ENCODE measurements at regions not wholly inside any gene's neighbourhood (a gene's known extent, or its start where the extent isn't known, plus 50 kb on each side); places are given as distances from the start of the nearest gene placed in this dataset.

DNA sequence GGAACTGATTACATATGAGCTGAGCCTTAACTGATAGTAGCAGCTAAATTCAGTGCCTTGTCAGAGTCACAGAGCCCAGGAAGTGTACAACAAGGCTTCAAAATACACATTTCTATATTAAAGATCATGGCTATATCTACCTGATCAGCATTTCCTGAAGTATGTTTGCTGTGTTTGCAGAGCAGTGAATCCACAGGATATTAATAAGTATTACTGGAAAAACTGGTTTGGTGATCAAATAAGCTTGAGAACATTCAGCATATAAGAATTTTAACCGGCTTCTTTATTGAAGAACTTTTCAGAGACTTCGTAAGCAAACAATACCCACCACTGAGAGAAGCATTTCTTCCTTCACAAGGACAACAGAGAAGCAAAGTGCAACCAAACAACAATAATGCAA is 227.0 kb downstream of the ELAVL2 start:
- Mint-ChIP-seq H3K27me3 (ENCODE audit: low read depth in 2 of 2) (no peaks in the 10 kb centered on the region), H3K9me3 (peaks cover 15 to 22% of the 10 kb centered on the region in 2 donors), H3K27ac (no peak overlapping the region), H3K4me3 (no peak overlapping the region), H3K36me3 (peaks cover 8% of the 10 kb centered on the region), H3K4me1 (no peaks in the 10 kb centered on the region)
- intact Hi-C loops (cut with micrococcal nuclease): no loop called here
- Histone ChIP-seq H3K9me3 (ENCODE audit: control insufficient read depth, insufficient read depth, low read length) (no peaks in the 10 kb centered on the region), H3K4me1 (ENCODE audit: control insufficient read depth, insufficient read depth, low read length) (no peaks in the 10 kb centered on the region), H3K27me3 (ENCODE audit: control insufficient read depth, insufficient read depth, low read length) (no peaks in the 10 kb centered on the region), H3K27ac (ENCODE audit: low read length) (no peak overlapping the region), H3K36me3 (ENCODE audit: control insufficient read depth, insufficient read depth, low read length) (no peaks in the 10 kb centered on the region), H3K4me3 (ENCODE audit: low read length) (no peak overlapping the region)
- 80% methylated on average over 1 of the region's 2 CpGs for WGBS (ENCODE audit: insufficient coverage)
- ATAC-seq: no peak
- DNase-seq: no peak
- TF ChIP-seq CTCF (IDR thresholded peaks at IDR 0.05): no peak

DNA sequence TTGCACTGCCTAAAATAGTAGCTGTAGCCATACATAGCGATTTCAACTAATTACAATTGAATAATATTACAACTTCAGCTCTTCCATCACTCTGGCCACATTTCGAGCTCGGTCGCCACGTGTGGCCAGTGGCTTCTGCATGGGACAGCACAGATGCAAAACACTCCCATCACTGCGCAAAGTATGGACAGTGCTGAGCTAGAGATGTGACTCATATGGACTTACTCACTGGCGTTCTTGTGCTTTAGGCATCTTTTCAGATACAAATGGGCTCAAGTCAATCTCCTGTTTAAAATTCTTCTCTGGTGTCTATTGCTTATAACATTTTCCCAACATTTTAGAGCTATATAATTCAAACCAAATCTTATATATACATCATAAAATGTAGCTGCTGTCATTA is 222.7 kb downstream of the ELAVL2 start:
- no peak for ATAC-seq
- no peaks in the 10 kb centered on the region for H3K27me3 ChIP-seq (ENCODE audit: control insufficient read depth, insufficient read depth, low read length)
- H3K4me3 ChIP-seq (ENCODE audit: low read length): no peak overlapping the region
- no peaks in the 10 kb centered on the region for H3K4me1 ChIP-seq (ENCODE audit: control insufficient read depth, insufficient read depth, low read length)
- 94% methylated on average over 7 of the region's 7 CpGs for WGBS (ENCODE audit: insufficient coverage)
- no peaks in the 10 kb centered on the region for H3K9me3 ChIP-seq (ENCODE audit: control insufficient read depth, insufficient read depth, low read length)
- Mint-ChIP-seq H3K4me3 (no peak overlapping the region), H3K36me3 (no peaks in the 10 kb centered on the region), H3K4me1 (no peaks in the 10 kb centered on the region), H3K27me3 (ENCODE audit: low read depth in 2 of 2) (no peaks in the 10 kb centered on the region), H3K27ac (no peak overlapping the region), H3K9me3 (peaks cover 12 to 13% of the 10 kb centered on the region in 2 donors)
- intact Hi-C loops (cut with micrococcal nuclease): no loop called here
- H3K36me3 ChIP-seq (ENCODE audit: control insufficient read depth, insufficient read depth, low read length): no peaks in the 10 kb centered on the region
- TF ChIP-seq CTCF (IDR thresholded peaks at IDR 0.05): no peak
- H3K27ac ChIP-seq (ENCODE audit: low read length): no peak overlapping the region
- no peak for DNase-seq

DNA sequence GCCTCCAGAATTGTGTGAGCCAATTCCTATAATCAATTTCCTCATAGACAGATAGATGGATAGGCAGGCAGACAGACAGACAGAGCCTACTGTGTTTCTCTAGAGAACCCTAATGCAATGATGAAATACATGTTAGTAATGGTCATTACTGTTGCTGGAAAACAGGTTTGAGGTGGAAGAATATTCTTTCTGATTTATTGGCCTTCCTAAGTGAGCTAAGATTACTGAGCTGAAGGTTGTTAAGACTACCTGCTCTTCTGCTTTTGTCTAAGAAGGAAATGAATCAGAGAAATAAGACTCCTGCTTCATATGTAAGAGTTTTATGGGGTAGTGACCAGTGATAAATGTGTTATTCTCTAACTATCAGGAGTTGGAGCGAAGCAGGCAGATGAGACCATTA is 219.9 kb downstream of the ELAVL2 start:
- WGBS (ENCODE audit: insufficient coverage): 54% methylated on average over 1 of the region's 1 CpG
- Mint-ChIP-seq H3K36me3 (no peaks in the 10 kb centered on the region), H3K4me3 (no peak overlapping the region), H3K27me3 (ENCODE audit: low read depth in 2 of 2) (no peaks in the 10 kb centered on the region), H3K4me1 (no peaks in the 10 kb centered on the region), H3K27ac (no peak overlapping the region), H3K9me3 (peaks cover 10 to 18% of the 10 kb centered on the region in 2 donors)
- Histone ChIP-seq H3K27me3 (ENCODE audit: control insufficient read depth, insufficient read depth, low read length) (no peaks in the 10 kb centered on the region), H3K9me3 (ENCODE audit: control insufficient read depth, insufficient read depth, low read length) (no peaks in the 10 kb centered on the region), H3K4me1 (ENCODE audit: control insufficient read depth, insufficient read depth, low read length) (no peaks in the 10 kb centered on the region), H3K36me3 (ENCODE audit: control insufficient read depth, insufficient read depth, low read length) (no peaks in the 10 kb centered on the region), H3K27ac (ENCODE audit: low read length) (no peak overlapping the region), H3K4me3 (ENCODE audit: low read length) (no peak overlapping the region)
- no peak for TF ChIP-seq CTCF (IDR thresholded peaks at IDR 0.05)
- DNase-seq (no peak), ATAC-seq (no peak)
- intact Hi-C loops (cut with micrococcal nuclease): no loop called here

DNA sequence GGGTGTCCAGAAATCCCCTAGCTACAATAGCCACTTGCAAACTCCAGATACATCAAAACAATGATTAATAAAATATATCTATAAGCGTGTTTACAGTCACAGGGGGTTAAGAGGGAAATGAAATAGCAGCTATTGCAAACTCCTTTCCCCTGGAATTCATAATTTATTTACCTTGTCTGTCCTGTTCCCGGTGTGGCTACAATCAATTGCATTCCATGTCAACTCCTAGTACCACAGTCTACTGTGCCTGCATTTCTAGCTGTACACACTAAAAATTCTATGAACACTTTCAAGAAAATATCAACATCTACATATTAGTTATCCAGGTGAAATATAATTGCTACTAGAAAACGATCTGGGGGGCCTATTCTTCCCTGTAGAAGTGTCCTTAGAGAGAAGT is 217.6 kb downstream of the ELAVL2 start:
- Mint-ChIP-seq H3K4me1 (no peaks in the 10 kb centered on the region), H3K4me3 (no peak overlapping the region), H3K27me3 (ENCODE audit: low read depth in 2 of 2) (no peaks in the 10 kb centered on the region), H3K9me3 (peaks cover 12 to 14% of the 10 kb centered on the region in 2 donors), H3K27ac (no peak overlapping the region), H3K36me3 (no peaks in the 10 kb centered on the region)
- Histone ChIP-seq H3K4me1 (ENCODE audit: control insufficient read depth, insufficient read depth, low read length) (no peaks in the 10 kb centered on the region), H3K27me3 (ENCODE audit: control insufficient read depth, insufficient read depth, low read length) (no peaks in the 10 kb centered on the region), H3K27ac (ENCODE audit: low read length) (no peak overlapping the region), H3K4me3 (ENCODE audit: low read length) (no peak overlapping the region), H3K9me3 (ENCODE audit: control insufficient read depth, insufficient read depth, low read length) (no peaks in the 10 kb centered on the region), H3K36me3 (ENCODE audit: control insufficient read depth, insufficient read depth, low read length) (no peaks in the 10 kb centered on the region)
- no peak for ATAC-seq
- intact Hi-C loops (cut with micrococcal nuclease): no loop called here
- no peak for DNase-seq
- no peak for TF ChIP-seq CTCF (IDR thresholded peaks at IDR 0.05)
- 70% methylated on average over 1 of the region's 3 CpGs for WGBS (ENCODE audit: insufficient coverage)
